Nephron (organoid): ENCODE measurements at regions not wholly inside any gene's neighbourhood (a gene's known extent, or its start where the extent isn't known, plus 50 kb on each side); places are given as distances from the start of the nearest gene placed in this dataset.

Source experiments
- H3K27ac Mint-ChIP-seq, 3 experiments: 2 replicates each; pipeline ENCODE4 v1.8.0; 2020; ENCODE audit warnings: mixed read lengths in 3 of 3, mild to moderate bottlenecking in 2 of 3, moderate library complexity in 1 of 3
- H3K27me3 Mint-ChIP-seq: 2 replicates; pipeline ENCODE4 v1.8.0; 2021; ENCODE audit warnings: low read depth, mild to moderate bottlenecking, moderate library complexity, mixed read lengths
- H3K36me3 Mint-ChIP-seq: 2 replicates; pipeline ENCODE4 v1.8.0; 2020; ENCODE audit warnings: low read depth, mixed read lengths
- H3K4me1 Mint-ChIP-seq: 2 replicates; pipeline ENCODE4 v1.8.0; 2020; ENCODE audit warnings: mixed read lengths
- H3K4me3 Mint-ChIP-seq, 3 experiments: 2 replicates each; pipeline ENCODE4 v1.8.0; 2020; ENCODE audit warnings: mild to moderate bottlenecking in 3 of 3, mixed read lengths in 3 of 3, moderate library complexity in 2 of 3
- H3K9me3 Mint-ChIP-seq: 2 replicates; pipeline ENCODE4 v1.8.0; 2020; ENCODE audit warnings: mixed read lengths
- CTCF ChIP-seq, 3 experiments: fragments of 200-600 bp; sonication (generic); IDR thresholded peaks; one replicate each; pipeline ENCODE4 v1.5.0; 2021; ENCODE audit warnings: antibody characterized with exemption in 3 of 3; ENCODE audit not compliant: unreplicated experiment in 3 of 3

GRCh38 chr2:214631406-214631805, 178.1 kb downstream of the BARD1 start:
- Mint-ChIP-seq H3K9me3 (no peaks in the 10 kb centered on the region), H3K27ac (no peak overlapping the region), H3K4me1 (no peaks in the 10 kb centered on the region), H3K36me3 (no peaks in the 10 kb centered on the region), H3K27me3 (no peaks in the 10 kb centered on the region), H3K4me3 (no peak overlapping the region)
- TF ChIP-seq CTCF (IDR thresholded peaks at IDR 0.05; ENCODE audit: unreplicated experiment in 3 of 3): no peak

- H3K27me3 Mint-ChIP-seq: no peaks in the 10 kb centered on the region
- H3K4me3 Mint-ChIP-seq: no peak overlapping the region
- no peaks in the 10 kb centered on the region for H3K36me3 Mint-ChIP-seq
- no peaks in the 10 kb centered on the region for H3K9me3 Mint-ChIP-seq
- no peak overlapping the region for H3K27ac Mint-ChIP-seq
- no peak for TF ChIP-seq CTCF (IDR thresholded peaks at IDR 0.05; ENCODE audit: unreplicated experiment in 3 of 3)
- no peaks in the 10 kb centered on the region for H3K4me1 Mint-ChIP-seq
Observed at GRCh38 chr2:214630402-214631045, 179.0 kb downstream of the BARD1 start.

GRCh38 chr2:214629875-214630274, 179.6 kb downstream of the BARD1 start:
- Mint-ChIP-seq H3K27ac (no peak overlapping the region), H3K36me3 (no peaks in the 10 kb centered on the region), H3K4me1 (no peaks in the 10 kb centered on the region), H3K27me3 (no peaks in the 10 kb centered on the region), H3K9me3 (no peaks in the 10 kb centered on the region), H3K4me3 (no peak overlapping the region)
- no peak for TF ChIP-seq CTCF (IDR thresholded peaks at IDR 0.05; ENCODE audit: unreplicated experiment in 3 of 3)
